ENCODE measurements at regions not wholly inside any gene's neighbourhood (a gene's known extent, or its start where the extent isn't known, plus 50 kb on each side); places are given as distances from the start of the nearest gene placed in this dataset.

GRCh38 chr5:135221187-135221473 is 177.9 kb downstream of the MACROH2A1 start:
- Histone ChIP-seq H3K4me1 (peaks cover 32% of the 10 kb centered on the region), H3K9me3 (replicated peaks) (no peaks in the 10 kb centered on the region), H3K36me3 (no peaks in the 10 kb centered on the region), H3K27me3 (no peaks in the 10 kb centered on the region), H3K4me3 (no peak overlapping the region), H3K27ac (no peak overlapping the region)
- DNase-seq: peak in 1 of 2 experiments; percentile 0

- Histone ChIP-seq H3K27ac (no peak overlapping the region), H3K4me1 (peaks cover 26% of the 10 kb centered on the region), H3K9me3 (replicated peaks) (no peaks in the 10 kb centered on the region), H3K36me3 (no peaks in the 10 kb centered on the region), H3K4me3 (no peak overlapping the region), H3K27me3 (no peaks in the 10 kb centered on the region)
- peak in 1 of 2 experiments; percentile 1 for DNase-seq
Measured at GRCh38 chr5:135220394-135221186, 178.4 kb downstream of the MACROH2A1 start.

GRCh38 chr5:135219868-135220267 is 179.2 kb downstream of the MACROH2A1 start:
- no peaks in the 10 kb centered on the region for H3K27me3 ChIP-seq
- H3K4me1 ChIP-seq: peaks cover 19% of the 10 kb centered on the region
- no peaks in the 10 kb centered on the region for H3K9me3 ChIP-seq (replicated peaks)
- H3K4me3 ChIP-seq: no peak overlapping the region
- no peaks in the 10 kb centered on the region for H3K36me3 ChIP-seq
- no peak overlapping the region for H3K27ac ChIP-seq
- DNase-seq: peak in 1 of 2 experiments; percentile 1

- Histone ChIP-seq H3K4me1 (peaks cover 17% of the 10 kb centered on the region), H3K36me3 (no peaks in the 10 kb centered on the region), H3K27ac (no peak overlapping the region), H3K9me3 (replicated peaks) (no peaks in the 10 kb centered on the region), H3K4me3 (no peak overlapping the region), H3K27me3 (no peaks in the 10 kb centered on the region)
- DNase-seq: peak in 1 of 2 experiments; percentile 0
Measured at GRCh38 chr5:135218790-135219568, 180.1 kb downstream of the MACROH2A1 start.

- no peak for DNase-seq
- peaks cover 17% of the 10 kb centered on the region for H3K4me1 ChIP-seq
- H3K27me3 ChIP-seq: no peaks in the 10 kb centered on the region
- no peak overlapping the region for H3K27ac ChIP-seq
- H3K9me3 ChIP-seq (replicated peaks): no peaks in the 10 kb centered on the region
- H3K4me3 ChIP-seq: no peak overlapping the region
- H3K36me3 ChIP-seq: no peaks in the 10 kb centered on the region
Measured at GRCh38 chr5:135218486-135218755, 180.6 kb downstream of the MACROH2A1 start.

- no peak overlapping the region for H3K27ac ChIP-seq
- no peaks in the 10 kb centered on the region for H3K36me3 ChIP-seq
- DNase-seq: peak in 1 of 2 experiments; percentile 3
- H3K4me3 ChIP-seq: no peak overlapping the region
- no peaks in the 10 kb centered on the region for H3K9me3 ChIP-seq (replicated peaks)
- no peaks in the 10 kb centered on the region for H3K27me3 ChIP-seq
- H3K4me1 ChIP-seq: peaks cover 18% of the 10 kb centered on the region
Measured at GRCh38 chr5:135217669-135218485, 181.2 kb downstream of the MACROH2A1 start.

GRCh38 chr5:135216471-135217343 is 182.3 kb downstream of the MACROH2A1 start:
- no peaks in the 10 kb centered on the region for H3K36me3 ChIP-seq
- no peak overlapping the region for H3K27ac ChIP-seq
- H3K4me1 ChIP-seq: peaks cover 30% of the 10 kb centered on the region
- DNase-seq: no peak
- H3K9me3 ChIP-seq (replicated peaks): no peaks in the 10 kb centered on the region
- no peak overlapping the region for H3K4me3 ChIP-seq
- no peaks in the 10 kb centered on the region for H3K27me3 ChIP-seq

- no peak for DNase-seq
- no peak overlapping the region for H3K4me3 ChIP-seq
- no peaks in the 10 kb centered on the region for H3K27me3 ChIP-seq
- no peaks in the 10 kb centered on the region for H3K9me3 ChIP-seq (replicated peaks)
- H3K4me1 ChIP-seq: peaks cover 39% of the 10 kb centered on the region
- H3K36me3 ChIP-seq: no peaks in the 10 kb centered on the region
- H3K27ac ChIP-seq: no peak overlapping the region
Measured at GRCh38 chr5:135215617-135216470, 181.8 kb upstream of the PITX1 start.

GRCh38 chr5:135214897-135215616 is 181.0 kb upstream of the PITX1 start:
- no peaks in the 10 kb centered on the region for H3K36me3 ChIP-seq
- no peak overlapping the region for H3K27ac ChIP-seq
- H3K9me3 ChIP-seq (replicated peaks): no peaks in the 10 kb centered on the region
- peak in 1 of 2 experiments; percentile 2 for DNase-seq
- H3K4me1 ChIP-seq: peaks cover 45% of the 10 kb centered on the region
- no peak overlapping the region for H3K4me3 ChIP-seq
- H3K27me3 ChIP-seq: no peaks in the 10 kb centered on the region

- Histone ChIP-seq H3K9me3 (replicated peaks) (no peaks in the 10 kb centered on the region), H3K27me3 (no peaks in the 10 kb centered on the region), H3K36me3 (no peaks in the 10 kb centered on the region), H3K4me3 (no peak overlapping the region), H3K27ac (peak overlapping the region; percentile 18), H3K4me1 (peaks cover 58% of the 10 kb centered on the region)
- DNase-seq: peak; percentile 82 to 85
Measured at GRCh38 chr5:135213466-135214239, 179.6 kb upstream of the PITX1 start.

GRCh38 chr5:135213027-135213386 is 179.0 kb upstream of the PITX1 start:
- Histone ChIP-seq H3K36me3 (no peaks in the 10 kb centered on the region), H3K27me3 (no peaks in the 10 kb centered on the region), H3K27ac (no peak overlapping the region), H3K4me3 (no peak overlapping the region), H3K9me3 (replicated peaks) (no peaks in the 10 kb centered on the region), H3K4me1 (peaks cover 64% of the 10 kb centered on the region)
- no peak for DNase-seq

GRCh38 chr5:135212361-135213026 is 178.5 kb upstream of the PITX1 start:
- peaks cover 66% of the 10 kb centered on the region for H3K4me1 ChIP-seq
- DNase-seq: no peak

More at GRCh38 chr5:135212361-135213026, 178.5 kb upstream of the PITX1 start:
- H3K27ac ChIP-seq: no peak overlapping the region
- H3K9me3 ChIP-seq (replicated peaks): no peaks in the 10 kb centered on the region
- H3K36me3 ChIP-seq: no peaks in the 10 kb centered on the region
- no peak overlapping the region for H3K4me3 ChIP-seq
- no peaks in the 10 kb centered on the region for H3K27me3 ChIP-seq
